Activated CD8-positive, alpha-beta T cell treated with anti-CD3 and anti-CD28 coated beads for 36 hours (primary cell): ENCODE measurements at regions not wholly inside any gene's neighbourhood (a gene's known extent, or its start where the extent isn't known, plus 50 kb on each side); places are given as distances from the start of the nearest gene placed in this dataset.

ENCODE experiments used
- ATAC-seq: fragments of 200-7000 bp; cut with Tn5 transposase; one replicate; pipeline ENCODE4 v1.10.0; 2021; ENCODE audit warnings: mild to moderate bottlenecking, moderate library complexity
- CTCF ChIA-PET: fragments of 350-600 bp; sonication (Branson Sonifier 250); formaldehyde crosslinking; loops from one replicate; lab custom pipeline; 2021; ENCODE audit warnings: antibody characterized with exemption; lab: Charles Lee
- POLR2A ChIA-PET: fragments of 350-600 bp; sonication (Branson Sonifier 250); formaldehyde crosslinking; loops from one replicate; lab custom pipeline; 2021; ENCODE audit warnings: antibody characterized with exemption; lab: Charles Lee
- DNase-seq: peaks from one replicate; pipeline ENCODE4 v3.0.0-alpha.2; 2020
- H3K27ac Mint-ChIP-seq: one replicate; pipeline ENCODE4 v1.8.0; 2021; ENCODE audit warnings: mild to moderate bottlenecking, mixed read lengths
- H3K27me3 Mint-ChIP-seq: one replicate; pipeline ENCODE4 v1.8.0; 2021; ENCODE audit warnings: mixed read lengths
- H3K36me3 Mint-ChIP-seq: one replicate; pipeline ENCODE4 v1.8.0; 2021; ENCODE audit warnings: low read depth, mixed read lengths
- H3K4me1 Mint-ChIP-seq: one replicate; pipeline ENCODE4 v1.8.0; 2021; ENCODE audit warnings: low read depth, mixed read lengths
- H3K4me3 Mint-ChIP-seq: one replicate; pipeline ENCODE4 v1.8.0; 2021; ENCODE audit warnings: mild to moderate bottlenecking, moderate library complexity, mixed read lengths
- H3K9me3 Mint-ChIP-seq: one replicate; pipeline ENCODE4 v1.8.0; 2021; ENCODE audit warnings: mixed read lengths
- intact Hi-C: fragments of 100-400 bp; cut with micrococcal nuclease; formaldehyde crosslinking; loops from one replicate; pipeline ENCODE4 v1.10.0; 2022
- TF ChIP-seq, protein P1 (sequence below): fragments of 200-600 bp; IDR thresholded peaks from one replicate; pipeline ENCODE4 v1.8.0; 2022; ENCODE audit warnings: antibody characterized with exemption, mild to moderate bottlenecking

DNA sequence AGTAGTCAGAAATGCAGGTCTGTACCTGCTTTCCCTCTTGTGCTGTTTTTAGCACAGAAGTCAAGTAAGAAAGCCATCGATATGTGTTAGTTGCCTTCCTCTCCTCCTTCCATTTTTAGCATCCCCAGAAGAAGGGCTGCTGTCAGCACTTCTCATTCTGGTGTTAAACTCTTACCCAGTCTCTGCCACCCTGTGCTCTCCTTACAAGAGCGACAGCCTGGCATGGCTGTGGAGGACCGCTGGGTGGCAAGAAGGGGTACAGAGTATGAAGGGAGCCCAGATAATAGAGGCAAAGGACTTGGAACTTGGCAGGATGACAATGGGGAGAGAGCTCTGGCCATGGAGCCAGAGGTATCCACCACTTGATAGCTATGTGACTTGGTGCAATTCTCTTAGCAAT, 103.5 kb downstream of the RPS24 start:
- DNase-seq (no peak), ATAC-seq (no peak)
- ChIA-PET CTCF (no interaction called here), POLR2A (no interaction called here)
- intact Hi-C loops = no loop called here
- Mint-ChIP-seq H3K4me1 (no peaks in the 10 kb centered on the region), H3K27me3 (peaks cover 19% of the 10 kb centered on the region), H3K9me3 (no peaks in the 10 kb centered on the region), H3K27ac (no peak overlapping the region), H3K36me3 (no peaks in the 10 kb centered on the region), H3K4me3 (no peak overlapping the region)
- TF ChIP-seq, protein P1, sequence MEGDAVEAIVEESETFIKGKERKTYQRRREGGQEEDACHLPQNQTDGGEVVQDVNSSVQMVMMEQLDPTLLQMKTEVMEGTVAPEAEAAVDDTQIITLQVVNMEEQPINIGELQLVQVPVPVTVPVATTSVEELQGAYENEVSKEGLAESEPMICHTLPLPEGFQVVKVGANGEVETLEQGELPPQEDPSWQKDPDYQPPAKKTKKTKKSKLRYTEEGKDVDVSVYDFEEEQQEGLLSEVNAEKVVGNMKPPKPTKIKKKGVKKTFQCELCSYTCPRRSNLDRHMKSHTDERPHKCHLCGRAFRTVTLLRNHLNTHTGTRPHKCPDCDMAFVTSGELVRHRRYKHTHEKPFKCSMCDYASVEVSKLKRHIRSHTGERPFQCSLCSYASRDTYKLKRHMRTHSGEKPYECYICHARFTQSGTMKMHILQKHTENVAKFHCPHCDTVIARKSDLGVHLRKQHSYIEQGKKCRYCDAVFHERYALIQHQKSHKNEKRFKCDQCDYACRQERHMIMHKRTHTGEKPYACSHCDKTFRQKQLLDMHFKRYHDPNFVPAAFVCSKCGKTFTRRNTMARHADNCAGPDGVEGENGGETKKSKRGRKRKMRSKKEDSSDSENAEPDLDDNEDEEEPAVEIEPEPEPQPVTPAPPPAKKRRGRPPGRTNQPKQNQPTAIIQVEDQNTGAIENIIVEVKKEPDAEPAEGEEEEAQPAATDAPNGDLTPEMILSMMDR = no peak

GRCh38 chr10:78139341-78139740, 105.7 kb downstream of the RPS24 start:
- ATAC-seq (no peak), DNase-seq (no peak)
- CTCF ChIA-PET = no interaction called here
- TF ChIP-seq, protein P1 = no peak
- Mint-ChIP-seq H3K27ac (no peak overlapping the region), H3K4me1 (no peaks in the 10 kb centered on the region), H3K27me3 (peaks cover 29% of the 10 kb centered on the region), H3K4me3 (no peak overlapping the region), H3K36me3 (no peaks in the 10 kb centered on the region), H3K9me3 (no peaks in the 10 kb centered on the region)
- intact Hi-C loops = no loop called here
- POLR2A ChIA-PET = no interaction called here

GRCh38 chr10:78140066-78140630, 106.5 kb downstream of the RPS24 start:
- POLR2A ChIA-PET = no interaction called here

DNA sequence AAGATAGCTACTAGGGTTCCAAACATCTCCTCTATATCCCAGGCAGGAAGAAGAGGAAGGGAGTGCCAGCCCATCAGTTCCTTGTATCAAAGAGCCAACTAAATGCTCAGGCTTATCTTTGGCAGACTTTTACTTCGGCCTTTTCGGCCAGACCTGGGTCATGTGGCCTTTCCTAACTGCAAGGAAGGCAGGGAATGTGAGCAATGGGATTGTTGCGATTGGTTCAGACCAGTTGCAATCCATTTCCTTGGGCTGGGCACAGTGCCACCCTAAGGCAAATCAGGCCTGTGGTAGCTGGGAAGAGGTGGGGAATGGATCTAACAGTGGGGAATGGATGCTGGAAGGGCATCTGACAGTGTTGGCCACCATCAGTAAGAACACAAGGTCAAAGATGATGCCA, 109.9 kb downstream of the RPS24 start:
- ATAC-seq = no peak
- DNase-seq = no peak
- ChIA-PET CTCF (no interaction called here), POLR2A (no interaction called here)
- H3K9me3 Mint-ChIP-seq = no peaks in the 10 kb centered on the region
- TF ChIP-seq, protein P1 = no peak
- intact Hi-C loops = no loop called here
- peaks cover 23% of the 10 kb centered on the region for H3K27me3 Mint-ChIP-seq
- no peak overlapping the region for H3K27ac Mint-ChIP-seq
- no peak overlapping the region for H3K4me3 Mint-ChIP-seq
- H3K36me3 Mint-ChIP-seq = no peaks in the 10 kb centered on the region
- no peaks in the 10 kb centered on the region for H3K4me1 Mint-ChIP-seq

More at GRCh38 chr10:78140066-78140630, 106.5 kb downstream of the RPS24 start:
- Mint-ChIP-seq H3K9me3 (no peaks in the 10 kb centered on the region), H3K36me3 (no peaks in the 10 kb centered on the region), H3K4me1 (no peaks in the 10 kb centered on the region), H3K27me3 (peaks cover 29% of the 10 kb centered on the region), H3K4me3 (no peak overlapping the region), H3K27ac (no peak overlapping the region)
- no peak for DNase-seq
- intact Hi-C loops = no loop called here
- no peak for ATAC-seq
- TF ChIP-seq, protein P1 = no peak
- CTCF ChIA-PET = no interaction called here

DNA sequence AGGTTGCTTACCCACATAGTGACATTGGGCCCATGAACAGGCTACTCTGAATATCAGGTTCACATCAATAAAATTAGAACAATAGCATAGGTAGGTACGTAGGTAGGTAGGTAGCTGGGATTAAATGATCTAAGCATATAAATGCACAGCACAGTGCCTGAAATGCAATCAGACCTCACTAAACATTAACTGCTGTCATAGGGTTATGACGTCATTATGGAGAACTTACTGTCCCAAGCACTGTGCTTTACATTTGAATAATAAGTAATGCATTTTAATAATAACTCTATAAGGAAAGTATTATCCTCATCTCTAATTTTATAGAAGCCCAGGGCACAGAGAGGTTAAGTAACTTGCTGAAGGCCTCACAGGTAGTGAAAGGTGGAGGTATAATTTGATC, 112.5 kb downstream of the RPS24 start:
- TF ChIP-seq, protein P1 = no peak
- CTCF ChIA-PET = no interaction called here
- Mint-ChIP-seq H3K36me3 (no peaks in the 10 kb centered on the region), H3K27ac (no peak overlapping the region), H3K4me1 (no peaks in the 10 kb centered on the region), H3K27me3 (peaks cover 17% of the 10 kb centered on the region), H3K4me3 (no peak overlapping the region), H3K9me3 (no peaks in the 10 kb centered on the region)
- intact Hi-C loops = no loop called here
- DNase-seq (no peak), ATAC-seq (no peak)
- POLR2A ChIA-PET = no interaction called here
